Activated CD4-positive, alpha-beta T cell treated with anti-CD3 and anti-CD28 coated beads for 24 hours (primary cell): ENCODE measurements at regions not wholly inside any gene's neighbourhood (a gene's known extent, or its start where the extent isn't known, plus 50 kb on each side); places are given as distances from the start of the nearest gene placed in this dataset.

Source experiments
- DNase-seq, 2 donors: peaks; one replicate each; pipeline ENCODE4 v3.0.0-alpha.2; 2020; ENCODE audit warnings: low read depth in 2 of 2

- DNase-seq, result no peak
Observed at GRCh38 chr9:28600226-28600625, 1026.9 kb upstream of the C9orf72 start.

DNA sequence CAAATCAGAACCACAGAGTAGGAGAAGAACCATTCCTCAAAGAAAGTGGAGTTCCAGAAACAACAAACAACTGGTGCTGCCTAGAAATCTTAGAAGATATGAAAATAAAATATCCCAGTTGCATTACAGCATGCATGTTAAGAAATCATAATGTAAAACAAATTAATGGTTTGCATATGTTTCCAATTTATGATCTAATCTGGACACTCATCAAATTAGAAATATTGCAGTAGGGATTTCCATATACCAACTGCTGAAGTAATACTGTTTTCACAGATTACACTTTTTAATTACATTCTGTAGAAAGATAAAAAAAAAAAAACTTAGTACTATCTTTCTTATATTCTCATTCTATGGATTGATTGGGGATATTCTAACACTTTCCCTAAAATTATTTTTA is 1034.6 kb upstream of the C9orf72 start:
- no peak for DNase-seq

GRCh38 chr9:28610339-28610738 is 1037.1 kb upstream of the C9orf72 start:
- DNase-seq, result no peak

DNA sequence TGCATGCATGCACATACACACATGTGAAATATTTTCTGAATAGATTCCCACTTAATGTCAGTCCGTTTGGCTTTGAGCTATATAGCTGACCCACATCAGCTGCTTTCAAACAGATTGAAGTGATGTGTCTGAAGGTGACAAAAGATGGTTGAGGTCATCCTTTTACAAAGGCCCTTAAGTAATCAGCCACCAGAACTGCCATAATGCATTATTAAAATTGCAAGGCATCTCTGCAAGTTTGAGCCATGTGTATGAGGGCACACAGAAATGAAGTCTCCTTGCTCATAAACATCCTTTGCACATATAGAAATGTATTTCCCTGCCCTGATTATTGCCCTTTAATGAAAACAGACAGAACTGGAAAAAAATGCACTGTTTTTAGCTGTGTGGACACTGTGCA is 1043.0 kb upstream of the C9orf72 start:
- DNase-seq, result no peak

- no peak for DNase-seq
Observed at GRCh38 chr9:28620011-28620410, 1046.7 kb upstream of the C9orf72 start.

DNA sequence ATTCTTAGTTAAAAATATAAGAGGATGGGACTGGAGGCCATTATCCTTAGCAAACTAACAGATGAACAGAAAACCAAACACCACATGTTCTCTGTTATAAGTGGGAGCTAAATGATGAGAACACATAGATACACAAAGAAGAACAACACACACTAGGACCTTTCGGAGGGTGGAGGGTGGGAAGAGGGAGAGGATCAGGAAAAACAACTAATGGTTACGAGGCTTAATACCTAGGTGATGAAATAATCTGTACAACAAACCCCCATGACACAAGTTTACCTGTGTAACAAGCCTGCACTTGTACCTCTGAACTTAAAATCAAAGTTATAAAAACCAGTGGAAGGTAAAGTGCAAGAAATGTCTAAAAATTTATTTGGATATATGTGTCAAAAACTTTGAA is 1047.4 kb upstream of the C9orf72 start:
- no peak for DNase-seq

DNA sequence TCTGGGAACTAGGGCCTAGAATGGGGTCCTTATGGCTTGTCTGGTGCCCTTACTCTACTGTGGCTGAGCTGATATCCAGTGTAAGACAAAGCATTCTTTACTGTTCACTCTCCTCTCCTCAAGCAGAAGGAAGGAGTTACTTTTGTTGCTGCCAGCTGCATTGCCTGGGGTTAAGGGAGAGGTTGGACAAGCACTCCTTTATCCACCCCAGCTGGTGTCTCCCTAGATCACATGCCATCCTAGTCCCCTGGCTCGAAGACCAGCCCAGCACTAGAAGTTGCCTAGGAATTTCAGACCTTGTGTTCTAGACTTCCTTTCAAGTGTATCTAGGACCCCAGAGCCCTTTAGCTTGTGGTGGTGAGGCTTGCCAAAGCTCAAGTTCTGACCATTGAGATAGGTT is 1051.5 kb upstream of the C9orf72 start:
- no peak for DNase-seq

GRCh38 chr9:28628031-28628430 is 1054.8 kb upstream of the C9orf72 start:
- no peak for DNase-seq

- DNase-seq, result no peak
Observed at GRCh38 chr9:28648723-28649122, 1075.4 kb upstream of the C9orf72 start.

DNA sequence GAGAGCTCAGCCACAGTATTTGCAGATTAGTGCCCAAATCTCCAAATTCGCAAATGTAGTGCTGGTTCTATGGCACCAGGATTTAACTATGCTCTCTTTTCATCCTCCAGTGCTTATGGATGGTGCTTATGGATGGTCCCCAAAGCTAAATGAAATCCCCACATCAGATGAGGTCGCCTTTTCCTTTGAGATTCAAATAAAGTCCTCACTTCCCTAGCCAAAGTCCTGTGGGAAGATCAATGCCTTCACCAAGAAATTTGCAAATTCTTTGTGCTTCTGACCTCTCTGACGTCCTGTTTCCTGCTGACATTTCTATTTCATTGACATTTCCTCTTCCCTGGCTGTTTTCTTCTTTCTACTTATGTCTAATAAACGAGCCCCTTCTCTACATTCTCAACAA is 1077.0 kb upstream of the C9orf72 start:
- no peak for DNase-seq

DNA sequence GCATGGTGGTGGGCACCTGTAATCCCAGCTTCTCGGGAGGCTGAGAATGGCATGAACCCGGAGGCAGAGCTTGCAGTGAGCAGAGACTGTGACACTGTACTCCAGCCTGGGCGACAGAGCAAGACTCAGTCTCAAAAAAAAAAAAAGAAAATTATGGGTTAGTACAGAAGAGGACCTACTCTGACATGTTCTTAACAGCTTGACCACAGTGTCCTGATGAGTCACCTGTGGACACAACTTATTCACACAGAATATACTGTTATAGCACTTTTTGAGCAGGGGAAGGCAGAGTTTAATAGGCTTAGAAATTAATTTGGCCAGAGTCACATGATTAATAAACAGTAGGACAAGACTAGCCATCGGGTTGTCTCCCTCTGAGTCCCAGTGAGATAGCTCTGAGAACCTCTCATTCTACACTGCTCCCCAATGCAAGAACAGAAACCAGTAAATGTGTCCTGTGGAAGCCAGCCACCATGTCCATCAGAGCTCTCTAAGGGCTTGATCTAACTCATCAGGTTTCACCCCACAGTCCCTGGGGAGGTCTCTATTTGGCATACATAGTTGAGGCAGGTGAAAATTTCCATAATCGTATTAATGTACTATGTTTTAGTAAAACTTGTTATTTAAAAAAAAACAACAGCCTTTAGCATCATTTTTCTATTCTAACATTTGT is 1077.9 kb upstream of the C9orf72 start:
- DNase-seq, result no peak

DNA sequence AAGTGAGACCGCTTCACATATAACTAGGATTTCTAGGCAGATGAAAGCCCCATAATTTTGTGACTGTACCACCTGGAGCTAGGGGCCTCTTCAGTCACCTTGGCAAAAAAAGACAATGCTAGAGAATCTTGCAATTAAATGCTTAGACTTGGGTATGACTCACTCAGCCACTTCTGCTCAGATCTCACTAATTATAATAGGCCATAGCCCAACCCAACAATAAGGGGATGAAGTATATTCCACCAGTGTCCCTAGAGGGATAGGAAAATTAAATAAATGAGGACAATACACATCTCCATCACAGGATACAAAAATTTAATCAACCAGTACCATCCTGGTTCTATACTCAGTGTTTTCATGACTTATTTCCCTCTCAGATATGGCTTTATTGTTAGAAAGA is 1079.9 kb upstream of the C9orf72 start:
- DNase-seq, result no peak

GRCh38 chr9:28656727-28657126 is 1083.4 kb upstream of the C9orf72 start:
- DNase-seq, result no peak

DNA sequence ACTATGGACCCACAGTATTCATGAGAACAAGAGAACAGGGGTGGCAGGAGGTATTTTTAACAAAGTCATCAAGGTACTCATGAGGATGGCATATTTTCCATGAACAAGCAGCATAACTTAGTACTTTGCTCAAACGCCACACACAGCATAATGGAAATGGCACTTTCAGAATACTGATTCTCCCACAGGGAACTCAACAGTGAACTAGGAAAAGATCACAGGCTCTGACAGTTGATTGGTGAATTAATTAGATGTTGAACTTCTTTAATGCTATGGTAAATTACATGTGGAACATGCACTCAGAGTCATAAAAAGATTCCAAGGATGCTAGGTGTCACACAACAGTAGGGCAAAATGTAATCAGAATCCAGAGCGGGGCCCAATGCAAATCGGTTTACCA is 1088.6 kb upstream of the C9orf72 start:
- DNase-seq, result no peak

DNA sequence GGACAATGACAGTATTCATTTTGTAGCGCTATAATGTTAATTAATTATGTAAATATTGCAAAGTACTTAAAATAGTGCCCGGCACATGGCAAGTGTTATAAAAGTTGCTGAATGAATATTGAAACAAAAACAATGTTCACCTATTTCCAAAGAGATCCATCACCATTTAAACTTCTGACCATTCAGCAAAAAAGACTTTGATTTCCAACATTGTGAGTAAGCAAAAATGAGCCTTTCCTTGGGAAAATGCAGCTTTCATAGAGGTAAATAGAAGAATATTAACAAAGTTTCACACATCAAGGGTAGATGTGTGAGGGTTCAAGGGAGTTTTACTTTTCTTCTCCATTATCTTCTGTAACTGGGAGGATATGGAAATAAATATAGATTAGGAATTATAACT is 1089.4 kb upstream of the C9orf72 start:
- DNase-seq, result no peak

- no peak for DNase-seq
Observed at GRCh38 chr9:28668158-28668557, 1094.9 kb upstream of the C9orf72 start.

GRCh38 chr9:28671000-28671399 is 1097.7 kb upstream of the C9orf72 start:
- DNase-seq, result no peak

DNA sequence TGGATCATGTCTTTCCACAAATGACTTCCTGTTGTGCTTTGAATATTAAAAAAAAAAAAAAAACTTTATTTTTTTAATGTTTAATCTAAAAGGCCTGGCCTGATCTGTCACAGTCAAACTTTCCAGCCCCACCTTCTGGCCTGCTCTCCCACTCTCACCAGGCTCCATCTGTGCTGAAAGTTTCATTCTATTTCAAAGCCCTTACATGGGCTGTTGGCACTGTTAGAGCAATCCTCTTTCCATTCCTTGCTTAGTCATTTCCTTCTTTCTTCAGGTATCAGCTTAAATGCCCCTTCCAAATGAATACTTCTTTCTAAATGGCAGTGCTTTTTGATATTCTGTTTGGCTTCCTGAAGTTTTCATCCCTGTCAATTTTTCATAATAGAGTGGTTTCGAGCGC is 1104.8 kb upstream of the C9orf72 start:
- DNase-seq, result no peak

DNA sequence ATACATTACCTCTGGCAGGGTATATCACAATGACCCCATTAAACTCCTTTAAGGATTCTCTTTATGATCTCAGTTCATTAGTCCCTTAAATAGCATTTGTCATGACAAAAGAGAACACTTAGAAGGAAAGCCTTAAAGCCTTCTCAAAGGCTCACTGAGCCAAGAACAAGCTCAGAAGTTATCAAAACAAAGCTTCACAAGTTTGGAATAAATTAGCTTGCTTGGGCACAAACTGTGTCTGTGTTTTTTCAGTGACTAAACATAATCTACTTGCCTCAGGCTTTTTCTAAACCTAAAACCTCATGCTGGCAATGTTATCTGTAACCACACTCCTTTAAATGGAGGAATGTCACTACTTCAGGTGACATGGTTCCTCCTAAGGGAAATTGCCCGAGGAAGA is 1114.9 kb upstream of the C9orf72 start:
- DNase-seq, result no peak

GRCh38 chr9:28692012-28692411 is 1118.7 kb upstream of the C9orf72 start:
- no peak for DNase-seq

- no peak for DNase-seq
Observed at GRCh38 chr9:28696960-28697359, 1123.7 kb upstream of the C9orf72 start.

- no peak for DNase-seq
Observed at GRCh38 chr9:28699632-28700031, 1126.4 kb upstream of the C9orf72 start.

DNA sequence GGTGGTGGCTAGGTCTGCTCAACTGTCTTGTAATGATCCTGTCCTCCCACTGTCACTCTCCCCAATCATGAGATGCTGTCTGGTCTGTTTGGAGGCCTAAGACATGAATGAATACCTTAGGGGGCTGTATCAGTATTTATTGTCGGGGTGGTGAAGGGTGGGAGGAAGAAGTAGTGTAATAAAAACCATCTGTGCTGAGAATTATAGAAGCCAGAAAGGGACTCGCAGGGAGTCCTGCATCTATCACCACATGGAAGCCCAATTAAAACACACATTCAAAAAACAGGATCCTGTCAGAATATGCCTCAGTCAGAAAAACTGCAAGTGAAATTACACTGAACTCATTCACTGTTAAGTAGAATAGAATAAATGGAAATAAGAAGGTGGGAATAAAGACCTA is 1134.3 kb upstream of the C9orf72 start:
- no peak for DNase-seq

- no peak for DNase-seq
Observed at GRCh38 chr9:28714188-28714587, 1140.9 kb upstream of the C9orf72 start.
